HG03571 (cell line): ENCODE measurements at regions not wholly inside any gene's neighbourhood (a gene's known extent, or its start where the extent isn't known, plus 50 kb on each side); places are given as distances from the start of the nearest gene placed in this dataset.

ENCODE experiments used
- ATAC-seq: cut with Tn5 transposase; IDR thresholded peaks from one replicate; pipeline ENCODE4 v1.9.1; 2021; ENCODE audit not compliant: unreplicated experiment

DNA sequence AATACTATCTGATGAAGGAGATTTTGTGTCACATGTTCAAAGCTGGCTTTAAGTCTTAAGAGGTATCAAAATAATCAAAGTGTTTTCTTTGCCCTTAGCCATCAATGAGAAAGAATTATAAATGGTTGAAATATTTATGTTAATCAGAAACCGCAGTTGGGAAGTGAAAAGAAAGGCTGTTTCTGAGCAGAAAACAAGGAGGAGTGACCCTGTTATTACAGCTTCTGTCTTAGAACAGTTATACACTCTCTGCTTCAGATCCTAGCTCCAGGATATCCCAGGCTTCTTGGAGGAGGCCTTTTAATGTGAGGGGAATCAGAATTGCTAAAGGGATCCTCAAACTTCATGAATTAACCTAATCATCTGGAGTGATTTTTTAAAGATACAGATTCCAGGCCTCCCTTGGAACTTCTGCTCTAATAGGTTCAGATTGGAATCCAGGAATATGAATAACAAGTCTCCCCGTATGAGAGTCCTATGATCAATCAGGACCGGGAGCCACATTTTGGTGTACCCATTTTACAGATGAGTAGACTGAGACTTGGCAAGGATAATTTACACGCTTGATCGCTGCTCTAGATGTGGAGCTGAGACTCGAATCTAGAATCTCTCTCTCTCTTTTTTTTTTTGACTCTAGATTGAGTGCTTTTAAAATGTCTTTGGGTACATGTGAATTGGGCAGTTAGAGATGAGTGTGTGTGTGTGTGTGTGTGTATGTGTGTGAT, 50.8 kb upstream of the JAG1 start:
- no peak for ATAC-seq

DNA sequence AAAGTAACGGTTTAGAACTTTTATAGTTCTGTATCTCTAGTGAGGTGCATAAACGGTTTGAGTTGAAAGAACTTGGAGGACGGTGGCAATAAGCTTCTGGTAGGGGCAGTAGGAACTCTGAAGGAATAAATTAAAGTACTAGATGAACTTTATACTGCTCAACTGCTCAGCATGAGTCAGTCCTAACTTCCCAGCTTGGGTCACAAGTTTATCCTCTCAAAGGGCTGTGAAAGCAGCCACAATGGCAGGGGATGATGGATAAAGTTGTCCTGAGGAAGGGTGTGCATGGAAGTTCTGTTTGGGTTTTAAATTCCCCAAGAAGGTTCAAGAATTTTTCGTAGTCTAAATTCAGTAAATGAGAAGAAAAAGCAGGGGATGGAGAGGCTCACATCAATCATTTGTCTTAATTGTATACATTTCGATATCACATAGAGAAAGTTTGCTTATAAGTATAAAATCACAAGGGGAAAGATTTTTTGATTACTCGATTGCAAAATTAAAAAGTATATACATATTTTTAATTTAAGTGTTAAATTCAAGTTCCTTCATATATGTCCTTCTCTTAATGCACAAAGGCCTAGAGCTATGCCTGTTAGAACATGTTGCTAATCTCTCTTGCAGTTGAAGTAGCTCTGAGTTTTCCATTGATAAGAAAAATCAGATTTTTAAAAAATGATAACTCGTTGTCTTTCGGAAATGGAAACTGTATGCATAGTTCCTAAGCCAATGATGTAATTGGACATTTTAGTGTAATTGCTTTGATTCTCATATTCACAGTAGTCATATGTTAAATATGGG, 55.3 kb upstream of the JAG1 start:
- ATAC-seq, result no peak

DNA sequence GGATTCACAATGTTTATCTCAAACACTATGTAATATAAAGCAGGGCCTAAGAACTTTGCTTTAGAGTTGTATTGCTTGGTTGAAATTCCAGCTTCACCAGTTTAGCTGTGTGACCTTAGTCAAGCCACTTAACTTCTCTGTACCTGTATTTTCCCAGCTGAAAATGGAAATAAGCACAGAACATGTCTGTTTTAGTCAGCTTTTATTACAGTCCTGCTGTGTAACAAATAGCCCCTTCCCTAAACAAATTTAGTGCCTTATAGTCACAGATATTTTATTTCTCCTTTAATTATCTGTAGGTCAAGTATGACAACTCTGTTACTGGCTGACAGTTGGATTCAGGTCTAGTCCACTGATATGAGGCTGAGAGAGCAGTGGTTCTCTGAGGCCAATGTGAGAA, 56.0 kb upstream of the JAG1 start:
- ATAC-seq, result no peak

DNA sequence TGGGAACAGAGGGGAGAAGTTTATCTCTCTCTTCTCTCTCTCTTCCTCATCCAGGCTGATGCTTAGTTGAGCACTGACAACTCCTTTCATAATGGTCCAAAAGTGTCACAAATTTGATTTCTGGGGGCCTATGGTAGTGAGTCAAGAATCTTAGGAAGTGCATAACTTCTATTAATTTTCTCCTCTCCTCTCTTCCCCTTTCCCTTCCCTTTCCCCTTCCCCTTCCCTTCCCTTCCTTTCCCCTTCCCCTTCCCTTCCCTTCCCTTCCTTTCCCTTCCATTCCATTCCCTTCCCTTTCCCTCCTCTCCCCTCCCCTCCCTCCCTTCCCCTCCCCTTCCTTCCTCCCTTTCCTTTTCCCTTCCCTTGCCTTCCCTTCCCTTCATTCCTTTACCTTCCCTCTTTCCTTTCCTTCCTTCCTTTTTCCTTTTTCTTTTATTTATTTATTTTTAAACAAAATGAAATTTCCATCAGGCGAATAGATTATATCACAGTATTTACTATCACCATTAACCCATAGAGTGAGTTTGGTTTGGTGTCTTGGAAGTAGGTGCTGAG, 56.9 kb upstream of the JAG1 start:
- ATAC-seq, result no peak

DNA sequence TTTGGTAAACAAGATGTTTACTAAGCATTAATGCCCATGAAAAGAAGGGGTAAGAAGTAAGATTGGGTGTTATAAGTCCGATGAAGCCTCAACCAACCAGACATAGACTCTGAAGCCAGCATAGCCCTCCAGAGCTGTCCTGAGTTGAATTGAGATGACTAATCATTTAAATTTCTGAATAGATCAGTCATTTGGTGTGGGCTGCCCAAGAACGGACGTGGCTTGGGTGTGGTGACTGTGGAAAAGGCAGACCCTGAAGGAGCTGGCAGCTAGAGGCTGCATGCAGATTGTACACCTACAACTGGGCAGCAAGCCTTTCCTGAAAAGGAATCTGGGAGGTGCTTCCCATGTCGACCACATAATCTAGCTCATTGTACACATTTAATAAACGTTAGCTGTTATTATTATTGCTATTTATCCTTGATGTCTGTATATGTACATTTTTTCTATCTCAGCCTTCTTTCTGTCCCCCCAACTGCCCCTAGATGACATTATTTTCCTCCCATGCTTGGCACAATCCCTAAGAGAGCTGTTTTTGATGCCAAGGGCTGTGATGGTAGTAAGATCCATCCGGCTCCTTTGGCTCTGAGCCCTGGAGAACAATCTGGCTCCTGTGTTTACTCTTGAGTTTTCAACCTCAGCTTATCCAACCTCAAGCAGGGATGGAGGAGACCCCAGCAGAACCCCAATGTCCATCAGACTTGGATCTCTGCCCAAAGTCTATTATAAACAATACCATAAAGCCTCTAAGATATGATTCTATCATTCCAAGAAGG, 57.6 kb upstream of the JAG1 start:
- no peak for ATAC-seq

DNA sequence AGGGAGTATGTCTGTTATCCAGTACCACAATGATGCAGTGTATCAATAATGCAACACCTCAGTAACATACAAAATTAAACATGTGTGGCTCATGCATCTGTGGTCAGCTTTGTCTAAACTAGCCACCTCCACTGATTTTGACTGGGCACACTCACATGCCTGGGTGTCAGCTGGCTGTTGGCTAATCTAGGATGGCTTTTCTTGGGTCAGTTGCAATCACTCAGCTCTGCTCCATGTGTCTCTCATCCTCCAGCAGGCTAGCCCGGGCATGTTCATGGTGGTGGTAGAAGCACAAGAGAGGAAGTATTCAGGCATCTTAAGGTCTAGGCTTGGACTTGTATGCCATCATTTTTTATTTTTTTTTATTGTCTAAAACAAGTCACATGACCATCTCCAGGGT, 59.3 kb upstream of the JAG1 start:
- ATAC-seq, result no peak

DNA sequence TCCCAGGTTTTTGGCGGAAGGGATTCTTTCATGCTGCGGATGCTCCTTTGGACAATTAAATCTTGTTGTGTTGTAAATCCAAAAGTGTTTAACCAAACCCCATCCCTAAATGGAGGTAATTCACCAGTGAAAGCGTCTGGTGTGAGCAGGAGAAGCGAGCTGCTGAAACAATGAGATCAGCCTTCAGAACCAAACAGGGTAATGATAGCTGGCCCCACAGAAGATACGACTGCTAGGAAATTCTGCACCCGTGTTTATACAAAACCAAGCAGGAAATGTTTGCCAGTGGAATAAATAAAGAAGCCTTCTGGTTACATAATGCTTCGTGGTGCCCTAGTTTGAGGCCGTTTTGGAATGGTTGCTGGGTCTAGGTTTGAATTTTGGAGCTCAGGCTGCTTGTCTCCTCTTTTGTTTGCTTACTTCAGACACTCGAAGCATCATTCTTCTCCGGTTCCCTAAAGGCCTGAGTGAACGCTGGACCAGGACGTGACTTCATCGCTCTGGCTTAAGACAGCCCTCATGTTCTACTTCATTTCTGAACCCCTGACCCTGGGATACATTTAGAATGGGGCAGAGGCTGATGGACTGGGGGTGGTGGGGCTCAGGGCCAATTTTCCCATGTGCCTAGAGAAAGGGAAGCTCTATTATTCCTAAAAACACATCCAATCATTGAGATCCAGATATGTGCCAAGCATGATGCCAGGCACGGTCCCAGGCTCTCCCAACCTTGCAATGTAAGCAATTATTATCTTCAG, 61.6 kb upstream of the JAG1 start:
- no peak for ATAC-seq

DNA sequence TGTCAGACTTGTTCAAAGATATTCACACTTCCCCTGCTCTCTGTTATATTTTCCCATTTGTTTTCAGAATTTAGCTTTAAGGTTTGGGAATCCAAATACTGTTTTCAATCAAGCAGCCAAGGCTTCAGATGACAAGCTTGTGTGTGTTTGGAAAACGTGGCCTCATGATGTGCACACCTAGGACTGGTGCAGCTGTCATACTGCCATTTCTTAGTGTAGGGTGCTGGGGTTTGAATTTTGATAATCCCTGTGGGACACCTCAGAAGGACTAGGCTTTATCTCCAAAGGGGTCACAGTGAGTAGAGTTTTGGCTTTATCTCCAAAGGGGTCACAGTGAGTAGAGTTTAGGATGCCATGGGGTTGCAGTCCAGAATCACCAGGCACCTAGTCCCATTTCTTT, 65.3 kb upstream of the JAG1 start:
- no peak for ATAC-seq

DNA sequence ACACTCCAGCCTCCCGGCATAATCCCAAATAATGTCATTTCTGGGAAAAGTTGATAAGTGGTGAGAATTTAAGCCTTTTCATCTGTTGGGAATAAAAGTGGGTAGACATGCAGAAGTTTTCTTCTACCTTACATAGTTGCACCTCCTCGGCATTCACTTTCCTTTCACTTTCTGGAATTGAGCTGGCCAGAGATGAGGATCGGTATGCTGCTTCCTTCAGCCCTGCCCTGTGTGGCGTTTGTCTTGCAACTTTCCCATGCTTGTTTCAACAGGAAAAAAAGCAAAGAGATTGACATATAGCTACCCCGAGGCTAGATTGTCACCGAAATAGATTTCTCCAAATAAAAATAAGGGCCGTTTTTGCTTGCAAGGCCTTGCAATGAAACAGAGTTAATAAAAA, 65.8 kb upstream of the JAG1 start:
- no peak for ATAC-seq

DNA sequence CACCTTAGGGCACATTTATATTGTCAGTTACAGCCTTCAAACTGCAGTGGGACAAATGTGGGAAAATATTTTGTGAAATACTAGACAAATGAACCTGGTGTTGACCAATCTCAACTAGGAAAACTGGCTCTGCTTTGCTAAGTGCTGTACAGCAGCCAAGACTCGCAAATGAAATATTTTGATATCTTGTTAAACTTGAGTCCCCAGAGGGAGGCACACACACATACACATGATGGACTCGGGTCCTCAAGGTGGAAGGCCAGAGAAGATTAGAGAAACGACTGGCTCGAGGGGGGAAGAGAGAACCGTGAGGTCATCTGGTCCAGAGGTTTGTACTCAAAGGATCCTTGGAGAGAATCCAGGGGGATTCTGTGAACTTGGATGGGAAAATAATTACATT, 67.3 kb upstream of the JAG1 start:
- no peak for ATAC-seq

DNA sequence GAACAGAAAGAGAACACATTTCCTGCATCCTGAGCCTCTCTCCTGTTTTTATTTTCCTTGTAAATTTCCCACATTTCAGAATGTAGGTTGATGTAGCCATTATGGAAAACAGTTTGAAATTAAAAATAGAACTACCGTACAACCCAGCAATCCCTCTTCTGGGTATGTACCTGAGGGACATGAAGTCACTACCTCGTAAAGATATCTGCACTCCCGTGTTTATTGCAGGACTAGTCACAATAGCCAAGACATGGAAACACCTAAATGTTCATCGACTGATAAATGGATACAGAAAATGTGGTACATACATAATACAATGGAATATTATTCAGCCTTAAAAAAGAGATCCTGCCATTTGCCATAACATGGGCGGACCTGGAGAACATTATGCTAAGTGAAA, 72.0 kb upstream of the JAG1 start:
- no peak for ATAC-seq

DNA sequence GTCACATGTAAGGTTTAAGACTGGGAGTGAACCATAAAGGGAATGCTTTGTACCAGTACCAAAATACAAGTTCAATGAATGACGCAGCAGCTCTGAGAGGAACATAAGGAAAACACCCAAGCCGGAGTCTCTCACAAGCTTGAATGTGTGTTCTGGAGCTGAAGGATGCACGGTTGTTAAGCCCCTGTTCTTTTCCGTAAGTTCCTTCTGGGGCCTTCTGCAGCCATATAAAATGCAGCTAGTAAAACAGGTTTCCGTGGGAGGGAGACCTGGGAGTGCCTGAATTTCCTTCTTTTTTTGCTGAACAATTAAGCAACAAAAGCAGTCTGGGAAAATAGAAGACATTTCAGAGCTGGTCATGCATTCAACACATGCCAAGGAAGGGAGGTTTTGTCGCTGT, 73.2 kb upstream of the JAG1 start:
- no peak for ATAC-seq

DNA sequence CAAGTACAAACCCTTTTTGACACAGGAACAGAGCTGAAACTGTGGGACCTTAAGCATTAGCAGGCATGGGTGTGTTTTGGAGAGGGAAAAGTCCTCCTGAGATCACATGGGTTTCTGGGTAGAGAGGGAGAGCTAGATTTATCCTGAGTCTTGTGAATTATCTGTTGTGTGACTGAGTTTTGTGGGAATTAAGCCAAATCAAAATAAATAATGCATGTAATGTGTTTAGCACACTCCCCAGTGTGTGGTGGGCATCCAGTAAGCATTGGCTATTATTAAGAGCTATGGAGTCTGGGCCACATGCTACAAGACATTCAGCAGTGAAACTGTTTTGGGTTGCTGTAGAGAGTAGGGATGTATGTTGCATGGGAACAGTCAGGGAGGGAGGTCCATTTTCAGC, 75.3 kb upstream of the JAG1 start:
- no peak for ATAC-seq

DNA sequence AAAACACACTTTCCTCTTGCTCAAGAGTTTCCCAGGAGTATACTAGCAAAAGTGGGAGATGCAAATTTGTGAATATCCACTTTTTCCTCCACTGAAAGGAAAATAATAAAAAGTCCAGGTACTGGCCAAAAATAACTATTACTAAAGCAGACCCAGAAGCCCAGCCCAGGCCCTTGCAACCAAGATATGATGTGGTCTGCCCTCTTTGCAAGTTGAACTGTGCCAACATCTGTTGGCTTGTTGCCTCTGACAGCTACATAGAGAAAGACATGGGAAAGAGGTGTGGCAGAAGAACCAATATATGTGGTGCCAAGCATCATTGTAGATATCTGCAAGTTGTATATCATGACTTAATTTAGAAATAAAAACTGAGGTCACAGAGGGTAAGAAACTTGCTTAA, 78.4 kb upstream of the JAG1 start:
- no peak for ATAC-seq

DNA sequence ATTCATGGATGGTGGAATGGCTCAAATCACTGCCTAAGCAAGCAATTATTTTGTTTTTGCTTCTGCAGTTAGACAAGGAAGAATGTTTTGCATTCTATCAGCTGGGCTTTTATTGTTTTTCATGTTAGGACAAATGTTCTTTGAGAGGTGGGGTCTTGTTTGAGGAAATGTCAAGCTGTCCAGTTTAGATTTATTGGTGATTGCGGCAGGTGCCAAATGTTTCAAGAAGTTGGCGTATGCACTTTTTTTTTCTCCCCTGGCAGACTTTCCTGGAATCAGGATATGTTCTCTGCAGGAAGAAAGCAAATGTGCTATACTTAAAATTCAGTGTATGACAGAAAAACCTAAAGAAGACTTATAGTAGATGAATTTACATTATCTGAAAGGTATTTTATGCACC, 81.0 kb upstream of the JAG1 start:
- ATAC-seq, result no peak

DNA sequence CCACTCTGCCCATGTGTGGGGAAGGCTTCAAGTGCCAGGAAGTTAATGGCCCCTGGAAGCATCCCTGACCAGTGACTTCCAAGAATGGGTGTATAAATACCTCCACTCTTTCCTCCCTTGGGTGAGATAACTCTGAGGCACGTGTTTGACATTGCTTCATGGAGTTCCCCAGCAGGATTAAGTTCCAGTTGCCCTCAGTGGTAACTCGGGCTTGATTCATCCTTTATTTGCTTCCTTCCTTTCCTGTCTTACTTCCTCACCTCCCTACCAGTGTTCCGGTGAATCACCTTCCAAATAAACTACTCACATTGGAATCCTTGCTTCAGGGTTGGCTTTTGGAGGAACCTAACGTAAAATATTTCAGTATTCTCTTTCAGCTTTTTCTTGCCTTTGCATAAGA, 84.6 kb upstream of the JAG1 start:
- no peak for ATAC-seq

DNA sequence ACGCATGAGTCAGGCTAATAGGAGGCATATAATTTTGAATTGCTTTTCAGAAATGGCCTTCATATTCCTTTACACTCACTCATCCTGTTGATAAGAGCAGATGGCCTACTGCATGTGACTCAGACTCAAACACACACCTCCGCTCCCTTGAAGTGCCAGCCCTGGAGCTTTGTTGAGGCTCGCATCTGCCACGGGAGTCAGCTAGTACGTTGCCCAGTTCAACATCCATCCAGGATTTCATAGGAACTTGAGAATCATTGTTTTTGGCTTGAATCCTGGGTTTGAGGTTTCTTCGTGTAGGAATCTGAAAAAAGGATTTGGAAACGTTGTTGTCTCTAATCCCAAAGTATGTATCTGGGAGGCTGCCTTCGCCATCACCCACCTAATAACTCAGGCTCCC, 87.4 kb upstream of the JAG1 start:
- no peak for ATAC-seq

DNA sequence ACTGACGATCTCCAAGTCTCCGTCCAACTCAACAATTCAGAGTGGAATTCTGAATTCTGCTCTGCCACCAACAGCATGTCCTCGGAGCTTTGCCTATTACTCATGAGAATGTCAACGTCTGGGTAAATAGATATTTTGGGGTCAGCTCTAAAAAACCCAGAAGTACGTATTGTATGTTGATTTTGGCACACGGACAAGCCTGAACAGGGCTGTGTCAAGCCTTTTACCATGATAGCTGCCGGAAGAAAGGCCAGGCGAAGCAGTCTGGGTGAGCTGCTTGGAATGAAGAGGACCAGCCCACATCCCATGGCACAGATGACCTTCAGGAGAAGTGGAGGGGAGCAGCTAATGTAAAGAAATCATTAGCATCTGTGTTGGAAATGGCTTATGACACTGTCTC, 88.0 kb upstream of the JAG1 start:
- ATAC-seq, result no peak

DNA sequence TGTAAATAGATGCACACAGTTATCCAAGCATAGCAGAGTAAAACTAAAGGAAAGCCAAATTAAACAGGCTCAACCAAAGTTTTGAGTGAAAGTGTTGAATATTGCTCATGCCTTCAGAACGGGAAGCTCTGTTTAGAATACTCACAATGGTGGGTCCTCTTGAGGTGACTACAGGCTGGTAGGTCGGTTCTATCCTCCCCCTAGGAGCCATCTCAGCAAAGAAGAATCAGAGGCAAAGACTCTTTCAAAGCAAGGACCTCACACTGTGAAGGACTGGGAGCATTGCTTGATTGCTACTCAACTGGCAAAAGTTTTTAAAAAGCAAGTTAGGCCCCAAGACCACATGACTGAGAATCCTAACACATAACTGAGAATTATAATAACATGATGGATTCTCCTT, 88.4 kb upstream of the JAG1 start:
- no peak for ATAC-seq

DNA sequence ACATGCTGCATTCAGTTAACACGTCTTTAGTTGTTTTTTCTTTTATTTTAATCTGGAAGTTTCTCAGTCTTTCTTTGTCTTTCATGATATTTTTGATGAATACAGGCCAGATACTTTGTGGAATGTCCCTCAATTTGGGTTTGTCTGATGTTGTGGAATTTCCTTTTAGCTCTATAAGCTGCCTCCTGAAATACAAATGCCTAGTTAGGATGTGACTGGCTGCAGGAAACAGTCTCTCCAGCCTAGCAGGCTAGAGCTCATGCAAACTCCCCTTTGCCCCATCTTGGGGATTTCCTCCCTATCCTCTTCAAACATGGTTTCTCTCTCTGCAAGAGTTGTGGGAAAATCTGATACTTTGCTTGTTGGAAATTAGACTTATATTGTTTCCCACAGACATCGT, 89.3 kb upstream of the JAG1 start:
- ATAC-seq, result no peak

DNA sequence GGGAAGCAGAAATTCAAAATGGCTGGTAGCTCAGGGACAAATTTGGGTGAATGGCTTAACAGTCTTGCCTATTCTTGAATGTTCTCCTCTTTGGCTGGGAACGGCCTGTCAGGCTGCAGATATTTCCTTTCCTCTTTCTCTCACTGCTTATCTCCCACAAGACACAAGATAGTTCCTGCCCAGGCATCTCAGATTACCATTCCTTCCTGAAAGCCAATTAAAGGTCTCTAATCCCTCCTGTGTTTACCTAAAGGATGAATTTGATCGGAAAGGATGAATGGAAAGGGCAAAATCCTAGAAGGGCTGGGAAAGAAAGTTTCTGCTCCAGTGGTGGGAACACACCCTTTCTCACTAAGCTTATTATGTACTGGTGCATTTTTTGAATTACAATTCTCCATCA, 95.9 kb upstream of the JAG1 start:
- no peak for ATAC-seq
